HCT116 (cell line): ENCODE measurements at regions not wholly inside any gene's neighbourhood (a gene's known extent, or its start where the extent isn't known, plus 50 kb on each side); places are given as distances from the start of the nearest gene placed in this dataset.

Experiments
- ATAC-seq: fragments of 200-7000 bp; cut with Tn5 transposase; 2 replicates; pipeline ENCODE4 v1.9.1; 2020; ENCODE audit warnings: mild to moderate bottlenecking, moderate library complexity
- BruUV-seq: library from RNA; stranded (reverse); fragments of 400-500 nt; replicated peaks from 2 replicates; lab custom pipeline; 2021; lab: Mats Ljungman, UMichigan
- CTCF ChIA-PET: fragments of 300-600 bp; sonication (Branson Sonifier 250); formaldehyde crosslinking; loops from one replicate; lab custom pipeline; 2021; ENCODE audit warnings: antibody characterized with exemption; lab: Charles Lee
- POLR2A ChIA-PET: fragments of 300-600, 350-600 bp; sonication (Branson Sonifier 250); formaldehyde crosslinking; loops from one replicate; lab custom pipeline; 2021; ENCODE audit warnings: antibody characterized with exemption; lab: Charles Lee
- RAD21 ChIA-PET, 2 experiments: fragments of 300-600 bp; sonication (Branson Sonifier 250); formaldehyde crosslinking; loops; one replicate each; lab custom pipeline; 2023; ENCODE audit warnings: low total read pairs in 2 of 2; ENCODE audit not compliant: uncharacterized antibody in 2 of 2, unreplicated experiment in 2 of 2, low non-redundant PET in 1 of 2; lab: Charles Lee
- DNase-seq: peaks from one replicate; pipeline ENCODE4 v3.0.0-alpha.2; 2010; ENCODE audit warnings: low read depth, low spot score
- H2AFZ ChIP-seq: fragments of 200-600 bp; shearing (Covaris generic), sonication (generic); 2 replicates; pipeline ENCODE4 v1.6.1; 2017; ENCODE audit warnings: low read depth, mixed run types, mixed read lengths, antibody characterized with exemption, low read length; ENCODE audit not compliant: poor library complexity, severe bottlenecking
- H3K27ac ChIP-seq: 2 replicates; pipeline ENCODE4 v1.5.1; 2012; ENCODE audit warnings: low read depth, low read length
- H3K27me3 ChIP-seq: fragments of 200-600 bp; sonication (generic); 2 replicates; pipeline ENCODE4 v1.6.1; 2016; ENCODE audit warnings: mixed run types, low read length, mixed read lengths; ENCODE audit not compliant: insufficient read depth
- H3K36me3 ChIP-seq, 2 experiments: fragments of 200-500 bp in 1 of 2; fragments of 200-600 bp in 1 of 2; sonication (Bioruptor generic) in 1 of 2; sonication (generic) in 1 of 2; 2 replicates each; pipeline versions ENCODE4 v1.5.1 to v1.6.1; 2014 to 2016; ENCODE audit warnings: low read length in 2 of 2, inconsistent platforms in 1 of 2, mixed read lengths in 1 of 2, mixed run types in 1 of 2; ENCODE audit not compliant: insufficient read depth in 2 of 2, control insufficient read depth in 1 of 2
- H3K4me1 ChIP-seq, 2 experiments: fragments of 200-600 bp in 1 of 2; sonication (generic) in 1 of 2; 2 replicates each; pipeline versions ENCODE4 v1.5.1 to v1.6.1; 2012 to 2017; ENCODE audit warnings: low read length in 2 of 2, inconsistent platforms in 1 of 2, mild to moderate bottlenecking in 1 of 2, mixed read lengths in 1 of 2, mixed run types in 1 of 2, moderate library complexity in 1 of 2; ENCODE audit not compliant: insufficient read depth in 2 of 2, control insufficient read depth in 1 of 2
- H3K4me2 ChIP-seq: fragments of 200-600 bp; sonication (generic); 2 replicates; pipeline ENCODE4 v1.6.1; 2017; ENCODE audit warnings: mixed run types, low read length, mixed read lengths
- H3K4me3 ChIP-seq, 2 experiments: fragments of 200-600 bp in 1 of 2; sonication (generic) in 1 of 2; replicated peaks in 1 of 2; 2 replicates each; pipeline ENCODE4 v1.5.1; 2011 to 2016; ENCODE audit warnings: low read length in 2 of 2, control low read depth in 1 of 2, low read depth in 1 of 2, mild to moderate bottlenecking in 1 of 2, mixed read lengths in 1 of 2, mixed run types in 1 of 2
- H3K79me2 ChIP-seq: fragments of 200-600 bp; sonication (generic); 2 replicates; pipeline ENCODE4 v1.6.1; 2017; ENCODE audit warnings: mild to moderate bottlenecking, mixed run types, low read length, moderate library complexity, mixed read lengths; ENCODE audit not compliant: insufficient read depth
- H3K9ac ChIP-seq: fragments of 200-600 bp; sonication (generic); 2 replicates; pipeline ENCODE4 v1.6.1; 2016; ENCODE audit warnings: low read length, mixed read lengths
- H3K9me2 ChIP-seq: fragments of 200-600 bp; sonication (generic), shearing (Covaris generic); 2 replicates; pipeline ENCODE4 v1.6.1; 2017; ENCODE audit warnings: mixed run types, mild to moderate bottlenecking, moderate library complexity; ENCODE audit not compliant: insufficient read depth
- H3K9me3 ChIP-seq, 2 experiments: fragments of 200-500 bp in 1 of 2; fragments of 200-600 bp in 1 of 2; sonication (Bioruptor generic) in 1 of 2; sonication (generic) in 1 of 2; 2 replicates each; pipeline ENCODE4 v1.6.1; 2014 to 2017; ENCODE audit warnings: low read length in 2 of 2, mixed read lengths in 2 of 2, inconsistent platforms in 1 of 2, low read depth in 1 of 2, mild to moderate bottlenecking in 1 of 2, mixed run types in 1 of 2, moderate library complexity in 1 of 2; ENCODE audit not compliant: control insufficient read depth in 1 of 2, insufficient read depth in 1 of 2
- H4K20me1 ChIP-seq: fragments of 200-600 bp; sonication (generic), shearing (Covaris generic); 2 replicates; pipeline ENCODE4 v1.6.1; 2017; ENCODE audit warnings: mixed run types, mild to moderate bottlenecking, moderate library complexity; ENCODE audit not compliant: insufficient read depth
- CBX3 ChIP-seq: IDR thresholded peaks from 2 replicates; pipeline ENCODE4 v1.6.1; 2012; ENCODE audit warnings: low read depth
- CEBPB ChIP-seq: IDR thresholded peaks from 2 replicates; pipeline ENCODE4 v1.6.1; 2012; ENCODE audit warnings: low read depth
- CTCF ChIP-seq, 3 experiments: fragments of 200-600 bp in 1 of 3; sonication (generic) in 1 of 3; IDR thresholded peaks in 2 of 3; conservative IDR thresholded peaks in 1 of 3; 2 replicates each; pipeline ENCODE4 v1.5.1; 2012 to 2017; ENCODE audit warnings: low read depth in 2 of 3, low read length in 2 of 3, antibody characterized with exemption in 1 of 3, borderline replicate concordance in 1 of 3, control low read depth in 1 of 3, mild to moderate bottlenecking in 1 of 3, mixed read lengths in 1 of 3, mixed run types in 1 of 3, moderate library complexity in 1 of 3; ENCODE audit not compliant: insufficient read depth in 1 of 3
- EGR1 ChIP-seq: IDR thresholded peaks from 2 replicates; pipeline ENCODE4 v1.6.1; 2012; ENCODE audit warnings: low read depth
- ELF1 ChIP-seq: IDR thresholded peaks from 2 replicates; pipeline ENCODE4 v1.6.1; 2012; ENCODE audit warnings: low read depth, borderline replicate concordance
- EZH2 ChIP-seq: fragments of 200-600 bp; sonication (generic); IDR thresholded peaks from 2 replicates; pipeline ENCODE4 v1.6.1; 2017; ENCODE audit warnings: antibody characterized with exemption, mixed run types
- FOSL1 ChIP-seq: IDR thresholded peaks from 2 replicates; pipeline ENCODE4 v1.6.1; 2012; ENCODE audit warnings: low read depth
- MAX ChIP-seq: IDR thresholded peaks from 2 replicates; pipeline ENCODE4 v1.6.1; 2012
- POLR2AphosphoS5 ChIP-seq: IDR thresholded peaks from 2 replicates; pipeline ENCODE4 v1.6.1; 2011; ENCODE audit warnings: mild to moderate bottlenecking, low read depth, low read length, moderate library complexity
- SIN3A ChIP-seq: IDR thresholded peaks from 2 replicates; pipeline ENCODE4 v1.6.1; 2012; ENCODE audit warnings: low read depth
- SP1 ChIP-seq: IDR thresholded peaks from 2 replicates; pipeline ENCODE4 v1.6.1; 2012; ENCODE audit warnings: low read depth
- SRF ChIP-seq: IDR thresholded peaks from 2 replicates; pipeline ENCODE4 v1.6.1; 2012; ENCODE audit warnings: low read depth
- TCF7L2 ChIP-seq: IDR thresholded peaks from 2 replicates; pipeline ENCODE4 v1.7.0; 2011; ENCODE audit warnings: borderline replicate concordance, inconsistent platforms; ENCODE audit not compliant: insufficient read depth, insufficient read length; ENCODE audit errors: extremely low read depth
- YY1 ChIP-seq: IDR thresholded peaks from 2 replicates; pipeline ENCODE4 v1.6.1; 2011; ENCODE audit warnings: low read length, low read depth, moderate library complexity, mild to moderate bottlenecking; ENCODE audit not compliant: insufficient replicate concordance; ENCODE audit errors: extremely low read depth
- ZFX ChIP-seq: fragments of 450-650 bp; IDR thresholded peaks from 2 replicates; pipeline ENCODE4 v1.6.1; 2017
- ZNF274 ChIP-seq: fragments of 200-500 bp; sonication (Bioruptor generic); IDR thresholded peaks from 2 replicates; pipeline ENCODE4 v1.6.1; 2014; ENCODE audit warnings: mild to moderate bottlenecking, low read depth, low read length, inconsistent platforms
- intact Hi-C: fragments of 100-400 bp; cut with micrococcal nuclease; formaldehyde crosslinking; loops from 2 replicates; pipeline ENCODE4 v1.10.0; 2022

- TF ChIP-seq EZH2 (no peak), CEBPB (no peak), ZFX (no peak), SRF (no peak), SIN3A (no peak), EGR1 (no peak), TCF7L2 (no peak), ELF1 (no peak), SP1 (no peak), POLR2AphosphoS5 (no peak), CBX3 (no peak), CTCF (IDR thresholded peaks at IDR 0.05 in 2 of 3, conservative IDR thresholded peaks at IDR 0.05 in 1 of 3; ENCODE audit: borderline replicate concordance in 1 of 3, insufficient read depth in 1 of 3, low read depth in 2 of 3, low read length in 2 of 3) (no peak), MAX (no peak), ZNF274 (no peak), YY1 (no peak), FOSL1 (no peak)
- TF ChIP-seq, all 23 proteins: peak for 0
- Histone ChIP-seq H3K4me3 (no peak overlapping the region), H3K9ac (no peak overlapping the region), H3K36me3 (no peaks in the 10 kb centered on the region), H3K27ac (no peak overlapping the region), H3K4me2 (no peak overlapping the region), H3K27me3 (no peaks in the 10 kb centered on the region), H3K9me2 (no peaks in the 10 kb centered on the region), H2AFZ (no peak overlapping the region), H4K20me1 (no peaks in the 10 kb centered on the region), H3K79me2 (no peaks in the 10 kb centered on the region), H3K4me1 (no peaks in the 10 kb centered on the region), H3K9me3 (peaks cover 0 to 3% of the 10 kb centered on the region in 2 experiments; a peak in 2 of 4 replicates)
- POLR2A ChIA-PET, result no interaction called here
- RAD21 ChIA-PET, result no interaction called here
- no TSS peak for BruUV-seq
- DNase-seq, result no peak
- no peak for ATAC-seq
- intact Hi-C loops, result no loop called here
- CTCF ChIA-PET, result no interaction called here
These were observed 901.6 kb downstream of the BCL11B start for GRCh38 chr14:98370352-98370751.
